Mesenchymal stem cell (in vitro differentiated cells and primary cell): ENCODE measurements at regions not wholly inside any gene's neighbourhood (a gene's known extent, or its start where the extent isn't known, plus 50 kb on each side); places are given as distances from the start of the nearest gene placed in this dataset.
"Not testable (repeated sequence)": the region's sequence is repeated elsewhere in the genome, so short reads cannot be mapped to it uniquely, and the experiment has no call there.

Experiments used
- DNase-seq: peaks from one replicate; pipeline ENCODE4 v3.0.0-alpha.2; 2013
- H2AFZ ChIP-seq: one replicate; pipeline ENCODE4 v1.6.1; 2013; ENCODE audit warnings: low read depth, mild to moderate bottlenecking, control low read depth, inconsistent platforms, low read length, moderate library complexity
- H2AK5ac ChIP-seq: 2 replicates; pipeline ENCODE4 v1.6.1; 2013; ENCODE audit warnings: low read length, moderate library complexity, mild to moderate bottlenecking, inconsistent platforms; ENCODE audit not compliant: severe bottlenecking
- H2BK120ac ChIP-seq: one replicate; pipeline ENCODE4 v1.6.1; 2013; ENCODE audit warnings: low read depth, mild to moderate bottlenecking, inconsistent platforms, low read length, moderate library complexity
- H2BK12ac ChIP-seq, 2 experiments: one replicate each; pipeline ENCODE4 v1.6.1; 2013; ENCODE audit warnings: inconsistent platforms in 2 of 2, low read length in 2 of 2, mild to moderate bottlenecking in 2 of 2, moderate library complexity in 2 of 2, control low read depth in 1 of 2
- H2BK15ac ChIP-seq: one replicate; pipeline ENCODE4 v1.6.1; 2013; ENCODE audit warnings: mild to moderate bottlenecking, low read depth, inconsistent platforms; ENCODE audit not compliant: poor library complexity, severe bottlenecking
- H2BK5ac ChIP-seq: 2 replicates; pipeline ENCODE4 v1.6.1; 2013; ENCODE audit warnings: low read depth, mild to moderate bottlenecking, low read length, control low read depth, inconsistent platforms; ENCODE audit not compliant: poor library complexity, severe bottlenecking
- H3K14ac ChIP-seq, 2 experiments: one replicate each; pipeline ENCODE4 v1.6.1; 2013; ENCODE audit warnings: inconsistent platforms in 2 of 2, low read length in 2 of 2, control low read depth in 1 of 2, mild to moderate bottlenecking in 1 of 2, moderate library complexity in 1 of 2
- H3K18ac ChIP-seq, 2 experiments: one replicate each; pipeline ENCODE4 v1.6.1; 2013; ENCODE audit warnings: inconsistent platforms in 2 of 2, low read length in 2 of 2, control low read depth in 1 of 2, low read depth in 1 of 2, mild to moderate bottlenecking in 1 of 2
- H3K23ac ChIP-seq, 2 experiments: one replicate each; pipeline ENCODE4 v1.6.1; 2013; ENCODE audit warnings: inconsistent platforms in 2 of 2, low read length in 2 of 2, mild to moderate bottlenecking in 2 of 2, moderate library complexity in 2 of 2, control low read depth in 1 of 2
- H3K27ac ChIP-seq: 2 replicates; pipeline ENCODE4 v1.5.1; 2013; ENCODE audit warnings: mild to moderate bottlenecking, moderate library complexity, low read length, control low read depth, inconsistent platforms; ENCODE audit not compliant: poor library complexity, severe bottlenecking
- H3K27me3 ChIP-seq, 2 experiments: 2 replicates each; pipeline versions ENCODE4 v1.6.1 to v1.7.0; 2013; ENCODE audit warnings: low read length in 2 of 2, mild to moderate bottlenecking in 2 of 2, moderate library complexity in 2 of 2, control low read depth in 1 of 2, inconsistent platforms in 1 of 2; ENCODE audit not compliant: control insufficient read depth in 1 of 2, insufficient read depth in 1 of 2
- H3K36me3 ChIP-seq, 2 experiments: 2 replicates each; pipeline versions ENCODE4 v1.6.1 to v1.7.0; 2013; ENCODE audit warnings: low read length in 2 of 2, control low read depth in 1 of 2, inconsistent platforms in 1 of 2, low read depth in 1 of 2, mild to moderate bottlenecking in 1 of 2; ENCODE audit not compliant: insufficient read depth in 2 of 2, control insufficient read depth in 1 of 2
- H3K4ac ChIP-seq, 2 experiments: one replicate each; pipeline ENCODE4 v1.6.1; 2013; ENCODE audit warnings: inconsistent platforms in 2 of 2, low read length in 2 of 2, mild to moderate bottlenecking in 2 of 2, moderate library complexity in 2 of 2, control low read depth in 1 of 2, low read depth in 1 of 2
- H3K4me1 ChIP-seq: 2 replicates; pipeline ENCODE4 v1.6.1; 2013; ENCODE audit warnings: low read depth, low read length, control low read depth; ENCODE audit not compliant: control insufficient read depth, insufficient read depth
- H3K4me2 ChIP-seq: 2 replicates; pipeline ENCODE4 v1.6.1; 2013; ENCODE audit warnings: low read length, mild to moderate bottlenecking, inconsistent platforms; ENCODE audit not compliant: poor library complexity, severe bottlenecking
- H3K4me3 ChIP-seq, 2 experiments: 2 replicates each; pipeline versions ENCODE4 v1.5.1 to v1.7.0; 2013; ENCODE audit warnings: low read length in 2 of 2, mild to moderate bottlenecking in 2 of 2, control low read depth in 1 of 2, low read depth in 1 of 2; ENCODE audit not compliant: insufficient read depth in 1 of 2
- H3K79me1 ChIP-seq: replicated peaks from 2 replicates; pipeline ENCODE4 v1.6.1; 2013; ENCODE audit warnings: mild to moderate bottlenecking, control low read depth, low read length, inconsistent platforms; ENCODE audit not compliant: poor library complexity, severe bottlenecking
- H3K9ac ChIP-seq: 2 replicates; pipeline ENCODE4 v1.7.0; 2013; ENCODE audit warnings: mild to moderate bottlenecking, low read length, moderate library complexity
- H3K9me3 ChIP-seq: 2 replicates; pipeline ENCODE4 v1.7.0; 2013; ENCODE audit warnings: mild to moderate bottlenecking, low read length; ENCODE audit not compliant: control insufficient read depth
- H4K8ac ChIP-seq: one replicate; pipeline ENCODE4 v1.6.1; 2013; ENCODE audit warnings: inconsistent platforms, mild to moderate bottlenecking, low read length, moderate library complexity
- H4K91ac ChIP-seq: one replicate; pipeline ENCODE4 v1.6.1; 2013; ENCODE audit warnings: mild to moderate bottlenecking, low read length, inconsistent platforms
- WGBS: methylation state at CpG from one replicate; pipeline ENCODE4 v1.1.7; 2013; ENCODE audit warnings: mixed read lengths; 5-methylcytosine and 5-hydroxymethylcytosine counted together

DNA sequence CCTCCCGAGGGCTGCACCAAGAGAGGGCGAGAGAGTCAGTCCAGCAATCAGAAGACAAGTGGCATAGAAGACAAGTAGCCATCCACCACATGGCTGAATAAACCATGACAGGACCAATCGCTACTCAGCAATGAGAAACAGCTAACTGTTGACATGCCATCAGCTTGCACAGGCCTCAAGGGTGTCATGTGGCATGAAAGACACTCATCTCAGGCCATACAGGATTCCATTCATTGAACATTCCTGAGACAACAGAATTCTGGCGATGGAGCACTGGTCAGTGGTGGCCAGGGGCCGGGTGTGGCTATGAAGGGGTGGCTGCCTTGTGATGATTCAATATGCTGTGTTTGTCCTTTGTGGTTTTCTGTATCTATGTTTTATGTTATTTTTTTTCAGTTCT lies 182.0 kb downstream of the ADRA2C start:
- not testable (repeated sequence) for H2AK5ac ChIP-seq, H3K27ac ChIP-seq, H3K79me1 ChIP-seq, H3K9ac ChIP-seq, H2BK5ac ChIP-seq, H4K91ac ChIP-seq, H2AFZ ChIP-seq, H3K4ac ChIP-seq, H3K27me3 ChIP-seq, H3K9me3 ChIP-seq, H4K8ac ChIP-seq, H2BK120ac ChIP-seq, H3K18ac ChIP-seq, H2BK15ac ChIP-seq, H3K4me1 ChIP-seq, H3K23ac ChIP-seq, H2BK12ac ChIP-seq, H3K4me3 ChIP-seq, H3K4me2 ChIP-seq, H3K14ac ChIP-seq
- WGBS = 94% methylated on average over 3 of the region's 5 CpGs
- H3K36me3 ChIP-seq = peaks cover 5 to 16% of the 10 kb centered on the region in 2 experiments
- peak; percentile 46 for DNase-seq

DNA sequence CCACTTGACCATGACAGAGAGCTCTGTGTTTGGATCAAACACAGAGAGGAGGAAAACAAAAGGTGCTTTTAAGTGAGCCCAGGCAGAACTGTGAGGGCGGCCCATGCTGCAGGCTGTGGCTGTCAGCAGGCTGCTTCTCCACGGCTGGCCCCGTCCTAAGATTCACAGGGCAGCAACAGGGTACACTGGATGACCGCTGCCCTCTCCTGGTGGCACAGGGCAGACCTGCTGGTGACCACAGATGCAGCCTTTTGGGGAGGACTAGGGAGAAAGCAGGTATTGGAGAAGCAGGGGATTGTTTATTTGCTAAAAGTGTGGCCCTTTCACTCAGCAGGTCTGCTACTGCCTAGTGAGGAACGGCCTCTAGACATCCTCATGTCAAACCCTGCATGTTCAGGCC lies 183.7 kb downstream of the ADRA2C start:
- peak; percentile 48 for DNase-seq
- not testable (repeated sequence) for H2AFZ ChIP-seq, H2BK5ac ChIP-seq, H3K4me1 ChIP-seq, H2BK12ac ChIP-seq, H3K18ac ChIP-seq, H2AK5ac ChIP-seq, H2BK120ac ChIP-seq, H3K9me3 ChIP-seq, H2BK15ac ChIP-seq, H4K91ac ChIP-seq, H3K4ac ChIP-seq, H3K4me2 ChIP-seq, H4K8ac ChIP-seq, H3K23ac ChIP-seq, H3K14ac ChIP-seq, H3K4me3 ChIP-seq, H3K79me1 ChIP-seq, H3K27me3 ChIP-seq, H3K9ac ChIP-seq, H3K27ac ChIP-seq
- peaks cover 5 to 16% of the 10 kb centered on the region in 2 experiments for H3K36me3 ChIP-seq
- WGBS = 68% methylated on average over 5 of the region's 5 CpGs

DNA sequence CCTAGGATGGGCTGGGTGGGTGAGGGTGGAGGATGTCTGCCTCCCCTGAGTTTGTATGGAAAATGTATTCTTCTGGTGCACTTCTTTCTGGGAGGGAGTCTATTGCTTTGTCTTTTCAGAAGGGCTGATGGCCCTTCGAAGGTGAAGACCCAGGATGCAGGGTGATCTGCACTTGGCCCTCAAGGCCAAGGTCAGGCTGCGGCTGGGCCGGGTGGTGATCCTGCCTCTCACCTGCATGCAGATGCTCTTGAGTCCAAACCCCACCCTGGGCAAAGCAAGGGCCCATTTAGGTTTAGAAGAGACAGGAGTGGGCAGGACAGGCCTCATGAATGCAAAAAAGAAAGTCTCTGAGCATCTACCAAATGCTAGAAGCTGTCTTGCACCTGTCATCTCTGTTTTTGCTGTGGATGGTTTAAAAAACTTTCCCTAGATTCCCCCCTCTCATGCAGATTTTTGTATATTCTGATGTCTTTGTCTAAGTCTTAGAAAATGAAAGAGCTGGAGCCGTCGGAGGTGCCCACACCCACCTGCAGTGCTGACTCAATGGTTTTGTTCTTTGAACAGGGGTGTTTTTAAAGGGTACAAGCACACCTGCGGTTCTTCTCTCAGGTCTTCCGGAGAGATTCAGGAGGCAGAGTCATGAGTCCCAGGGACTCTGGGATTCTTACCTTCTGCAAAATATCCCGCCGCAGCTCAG lies 186.4 kb downstream of the ADRA2C start:
- H3K9ac ChIP-seq, H3K4me2 ChIP-seq, H2BK12ac ChIP-seq, H3K18ac ChIP-seq, H4K8ac ChIP-seq, H3K4ac ChIP-seq, H2AK5ac ChIP-seq, H3K4me3 ChIP-seq, H3K79me1 ChIP-seq, H3K27ac ChIP-seq, H4K91ac ChIP-seq, H2AFZ ChIP-seq, H2BK15ac ChIP-seq, H3K9me3 ChIP-seq, H2BK120ac ChIP-seq, H3K36me3 ChIP-seq, DNase-seq, H3K23ac ChIP-seq, H3K14ac ChIP-seq, H2BK5ac ChIP-seq, H3K27me3 ChIP-seq, H3K4me1 ChIP-seq: not testable (repeated sequence)
- 88% methylated on average over 7 of the region's 9 CpGs for WGBS

DNA sequence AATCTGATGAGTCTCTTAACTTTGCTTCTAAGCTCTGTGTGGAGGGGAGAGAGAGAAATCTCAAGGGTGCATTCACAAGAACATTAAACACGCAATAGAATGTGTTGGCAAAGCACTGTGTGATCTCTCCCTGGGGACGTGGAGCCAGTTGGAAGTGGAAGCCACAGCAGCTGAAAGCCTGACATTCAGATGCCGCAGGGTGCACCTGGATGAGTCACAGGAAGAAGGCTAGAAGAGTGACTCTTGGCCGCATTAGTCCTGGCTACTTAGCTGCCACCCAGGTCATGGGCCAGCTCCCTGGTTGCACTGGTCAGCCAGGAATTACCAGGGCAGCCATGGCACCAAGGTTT lies 186.9 kb downstream of the ADRA2C start:
- H4K8ac ChIP-seq, H3K27ac ChIP-seq, H2BK15ac ChIP-seq, H2BK12ac ChIP-seq, H3K36me3 ChIP-seq, H3K4me3 ChIP-seq, H2AFZ ChIP-seq, H3K14ac ChIP-seq, H2BK5ac ChIP-seq, H3K4me1 ChIP-seq, H3K9me3 ChIP-seq, H3K4me2 ChIP-seq, H3K23ac ChIP-seq, H3K79me1 ChIP-seq, H2AK5ac ChIP-seq, H3K18ac ChIP-seq, H4K91ac ChIP-seq, H3K4ac ChIP-seq, H3K27me3 ChIP-seq, H3K9ac ChIP-seq, H2BK120ac ChIP-seq: not testable (repeated sequence)
- peak; percentile 40 for DNase-seq
- 71% methylated on average over 4 of the region's 4 CpGs for WGBS
